ENCODE measurements at regions not wholly inside any gene's neighbourhood (a gene's known extent, or its start where the extent isn't known, plus 50 kb on each side); places are given as distances from the start of the nearest gene placed in this dataset.

- TF ChIP-seq CTCF (conservative IDR thresholded peaks at IDR 0.05) (no peak), ZFX (IDR thresholded peaks at IDR 0.05) (no peak)
These were observed 265.9 kb downstream of the TFCP2L1 start for GRCh38 chr2:121019071-121019470.

All from C4-2B (cell line).